ENCODE measurements at regions not wholly inside any gene's neighbourhood (a gene's known extent, or its start where the extent isn't known, plus 50 kb on each side); places are given as distances from the start of the nearest gene placed in this dataset.

GRCh38 chr3:177813322-177813721 lies 616.0 kb upstream of the TBL1XR1 start:
- Histone ChIP-seq H3F3A (ENCODE audit: low read depth) (no peaks in the 10 kb centered on the region), H4K20me1 (ENCODE audit: insufficient read depth, low read length, poor library complexity, severe bottlenecking) (no peaks in the 10 kb centered on the region), H3K4me1 (ENCODE audit: insufficient read depth, low read length, poor library complexity, severe bottlenecking) (peaks cover 35% of the 10 kb centered on the region), H3K9me2 (replicated peaks; ENCODE audit: low read depth, low read length) (no peaks in the 10 kb centered on the region), H3K4me3 (ENCODE audit: low read length, poor library complexity, severe bottlenecking) (no peak overlapping the region), H3K9ac (ENCODE audit: low read depth, low read length, poor library complexity, severe bottlenecking) (no peak overlapping the region), H2AFZ (ENCODE audit: low read length) (no peak overlapping the region), H3K27me3 (ENCODE audit: insufficient read depth, low read length, poor library complexity, severe bottlenecking) (no peaks in the 10 kb centered on the region), H3K36me3 (ENCODE audit: insufficient read depth, low read length) (no peaks in the 10 kb centered on the region), H3K9me3 (ENCODE audit: insufficient read depth, low read depth, low read length) (no peaks in the 10 kb centered on the region), H3K4me2 (ENCODE audit: low read depth, low read length, poor library complexity, severe bottlenecking) (no peak overlapping the region), H3K79me2 (ENCODE audit: insufficient read depth, low read length) (no peaks in the 10 kb centered on the region)
- TF ChIP-seq CTCF (conservative IDR thresholded peaks at IDR 0.05; ENCODE audit: low read length) = no peak
- TF ChIP-seq EZH2phosphoT487 (IDR thresholded peaks at IDR 0.05; ENCODE audit: borderline replicate concordance) = no peak

DNA sequence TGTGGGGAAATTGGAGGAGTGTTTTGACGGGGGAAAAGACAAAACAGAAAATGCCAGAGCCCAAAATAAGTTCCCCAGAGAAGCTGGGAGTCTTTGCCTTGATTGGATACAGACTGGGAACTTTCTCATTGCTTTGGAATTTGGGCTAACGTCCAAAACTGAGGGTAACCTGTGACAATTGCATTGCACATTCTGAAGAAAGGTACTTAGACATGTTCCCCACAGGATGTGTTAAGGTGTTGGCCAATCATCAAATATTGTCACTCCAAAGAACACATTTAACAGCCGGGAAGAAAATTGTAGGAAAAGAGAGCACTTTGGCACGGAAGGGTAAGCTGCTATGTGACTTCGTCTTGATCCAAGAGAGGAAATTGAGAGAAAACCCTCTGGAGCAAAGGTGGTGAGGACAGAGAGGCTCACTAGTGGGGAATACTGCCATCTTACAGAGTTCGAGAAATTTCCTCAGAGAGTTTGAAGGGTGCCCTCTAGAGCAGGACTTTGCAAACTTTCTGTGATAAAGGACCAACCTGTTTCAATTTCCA lies 619.5 kb upstream of the TBL1XR1 start:
- TF ChIP-seq CTCF (conservative IDR thresholded peaks at IDR 0.05; ENCODE audit: low read length) (peak; percentile 72), EZH2phosphoT487 (IDR thresholded peaks at IDR 0.05; ENCODE audit: borderline replicate concordance) (no peak)
- H3K4me2 ChIP-seq (ENCODE audit: low read depth, low read length, poor library complexity, severe bottlenecking) = no peak overlapping the region
- H2AFZ ChIP-seq (ENCODE audit: low read length) = peak overlapping the region; percentile 81

GRCh38 chr3:177817751-177818150 lies 620.5 kb upstream of the TBL1XR1 start:
- Histone ChIP-seq H3K4me3 (ENCODE audit: low read length, poor library complexity, severe bottlenecking) (no peak overlapping the region), H3K79me2 (ENCODE audit: insufficient read depth, low read length) (no peaks in the 10 kb centered on the region), H3K9me3 (ENCODE audit: insufficient read depth, low read depth, low read length) (no peaks in the 10 kb centered on the region), H3K9me2 (replicated peaks; ENCODE audit: low read depth, low read length) (no peaks in the 10 kb centered on the region), H3K9ac (ENCODE audit: low read depth, low read length, poor library complexity, severe bottlenecking) (peak overlapping the region; percentile 7), H3K4me2 (ENCODE audit: low read depth, low read length, poor library complexity, severe bottlenecking) (no peak overlapping the region), H3K36me3 (ENCODE audit: insufficient read depth, low read length) (no peaks in the 10 kb centered on the region), H3K4me1 (ENCODE audit: insufficient read depth, low read length, poor library complexity, severe bottlenecking) (peaks cover 23% of the 10 kb centered on the region), H4K20me1 (ENCODE audit: insufficient read depth, low read length, poor library complexity, severe bottlenecking) (no peaks in the 10 kb centered on the region), H3F3A (ENCODE audit: low read depth) (no peaks in the 10 kb centered on the region), H2AFZ (ENCODE audit: low read length) (peak overlapping the region; percentile 61), H3K27me3 (ENCODE audit: insufficient read depth, low read length, poor library complexity, severe bottlenecking) (no peaks in the 10 kb centered on the region)
- TF ChIP-seq CTCF (conservative IDR thresholded peaks at IDR 0.05; ENCODE audit: low read length) = no peak
- TF ChIP-seq EZH2phosphoT487 (IDR thresholded peaks at IDR 0.05; ENCODE audit: borderline replicate concordance) = no peak

More for the DNA sequence above, 619.5 kb upstream of the TBL1XR1 start:
- Histone ChIP-seq H3K36me3 (ENCODE audit: insufficient read depth, low read length) (no peaks in the 10 kb centered on the region), H3K9me3 (ENCODE audit: insufficient read depth, low read depth, low read length) (no peaks in the 10 kb centered on the region), H4K20me1 (ENCODE audit: insufficient read depth, low read length, poor library complexity, severe bottlenecking) (no peaks in the 10 kb centered on the region), H3K9ac (ENCODE audit: low read depth, low read length, poor library complexity, severe bottlenecking) (no peak overlapping the region), H3K79me2 (ENCODE audit: insufficient read depth, low read length) (no peaks in the 10 kb centered on the region), H3K4me1 (ENCODE audit: insufficient read depth, low read length, poor library complexity, severe bottlenecking) (peaks cover 20% of the 10 kb centered on the region), H3K27me3 (ENCODE audit: insufficient read depth, low read length, poor library complexity, severe bottlenecking) (no peaks in the 10 kb centered on the region), H3K4me3 (ENCODE audit: low read length, poor library complexity, severe bottlenecking) (no peak overlapping the region), H3F3A (ENCODE audit: low read depth) (no peaks in the 10 kb centered on the region), H3K9me2 (replicated peaks; ENCODE audit: low read depth, low read length) (no peaks in the 10 kb centered on the region)

Data from Loucy (cell line).